GM21576 (cell line): ENCODE measurements at regions not wholly inside any gene's neighbourhood (a gene's known extent, or its start where the extent isn't known, plus 50 kb on each side); places are given as distances from the start of the nearest gene placed in this dataset.

Experiments used
- ATAC-seq: cut with Tn5 transposase; IDR thresholded peaks from one replicate; pipeline ENCODE4 v1.9.1; 2021; ENCODE audit warnings: mild to moderate bottlenecking, moderate library complexity; ENCODE audit not compliant: unreplicated experiment

DNA sequence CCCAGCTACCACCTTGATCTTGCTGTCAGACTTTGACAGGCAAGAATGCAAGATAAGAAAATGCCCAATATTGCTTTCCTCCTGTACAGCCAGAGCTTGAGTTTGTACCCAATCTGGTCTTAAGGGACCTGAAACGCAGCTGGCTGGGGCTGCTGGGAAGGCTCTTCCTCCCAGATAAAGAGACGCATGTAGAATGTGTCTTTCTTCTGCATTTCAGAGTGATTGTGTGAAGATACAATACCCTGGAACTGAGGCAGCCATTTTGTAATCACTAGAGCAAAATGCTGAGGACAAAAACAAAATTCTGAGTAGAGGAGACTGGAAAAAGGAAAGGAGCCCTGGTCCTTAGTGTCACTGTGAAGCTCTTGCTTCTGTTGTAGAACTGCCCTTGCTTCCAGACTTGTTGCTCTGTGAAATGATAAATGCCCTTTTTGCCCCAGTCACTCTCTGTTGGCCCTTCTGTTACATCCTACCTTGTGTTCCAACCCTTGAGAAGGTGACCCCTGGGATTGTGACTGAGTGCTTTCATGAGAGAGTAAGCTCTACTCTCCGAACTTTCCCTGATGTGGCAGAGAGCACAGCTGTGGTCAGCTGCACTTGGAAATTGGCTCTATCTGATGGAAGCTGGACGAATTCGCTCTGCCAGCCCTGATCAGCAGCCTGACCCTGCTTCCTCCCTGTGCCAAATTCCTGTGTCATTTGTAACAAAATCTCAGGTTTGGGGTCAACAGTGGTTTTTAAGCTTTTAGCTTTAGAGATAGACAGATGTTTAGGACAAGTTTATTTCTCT, 137.4 kb upstream of the RBMS1 start:
- no peak for ATAC-seq

GRCh38 chr2:160632084-160632975, 138.7 kb upstream of the RBMS1 start:
- ATAC-seq = no peak

DNA sequence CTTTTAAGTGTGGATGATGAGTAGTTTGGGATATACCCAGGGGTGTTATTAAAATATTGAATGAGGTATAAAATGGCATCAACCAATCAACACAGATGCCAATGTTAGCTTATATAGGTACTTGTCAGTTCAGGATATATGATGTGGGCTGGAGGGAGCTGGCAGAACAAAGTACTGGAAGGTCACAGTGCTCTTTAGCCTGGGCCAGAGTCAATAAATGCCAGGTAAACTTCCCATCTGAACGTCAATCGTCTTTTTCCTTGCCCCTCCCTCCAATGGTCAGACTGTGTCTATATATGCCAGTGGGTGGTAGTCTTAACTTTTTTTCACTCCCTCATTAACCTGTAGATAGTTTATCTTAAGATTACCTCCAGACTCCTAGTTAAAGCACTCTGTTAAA, 140.8 kb upstream of the RBMS1 start:
- no peak for ATAC-seq

- ATAC-seq = no peak
Measured at GRCh38 chr2:160635488-160635887, 141.9 kb upstream of the RBMS1 start.

DNA sequence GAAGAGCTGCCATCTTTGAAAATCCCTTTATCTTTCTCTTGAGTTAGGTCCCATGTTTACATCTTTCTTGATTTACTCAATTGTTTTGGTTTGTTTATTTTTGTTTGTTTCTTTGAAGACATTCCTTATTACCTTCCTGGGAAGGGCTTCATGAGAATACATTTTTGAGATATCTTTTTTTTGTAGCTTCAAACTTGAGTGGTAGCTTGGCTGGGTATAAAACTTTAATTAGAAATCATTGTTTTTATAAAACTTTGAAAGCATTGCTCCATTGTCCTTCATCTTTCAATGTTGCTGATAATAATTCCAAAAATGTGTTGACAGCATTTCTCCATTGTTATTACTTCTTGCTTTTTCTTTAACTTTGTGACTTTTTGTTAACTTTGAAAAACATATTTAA, 145.9 kb upstream of the RBMS1 start:
- ATAC-seq = no peak

DNA sequence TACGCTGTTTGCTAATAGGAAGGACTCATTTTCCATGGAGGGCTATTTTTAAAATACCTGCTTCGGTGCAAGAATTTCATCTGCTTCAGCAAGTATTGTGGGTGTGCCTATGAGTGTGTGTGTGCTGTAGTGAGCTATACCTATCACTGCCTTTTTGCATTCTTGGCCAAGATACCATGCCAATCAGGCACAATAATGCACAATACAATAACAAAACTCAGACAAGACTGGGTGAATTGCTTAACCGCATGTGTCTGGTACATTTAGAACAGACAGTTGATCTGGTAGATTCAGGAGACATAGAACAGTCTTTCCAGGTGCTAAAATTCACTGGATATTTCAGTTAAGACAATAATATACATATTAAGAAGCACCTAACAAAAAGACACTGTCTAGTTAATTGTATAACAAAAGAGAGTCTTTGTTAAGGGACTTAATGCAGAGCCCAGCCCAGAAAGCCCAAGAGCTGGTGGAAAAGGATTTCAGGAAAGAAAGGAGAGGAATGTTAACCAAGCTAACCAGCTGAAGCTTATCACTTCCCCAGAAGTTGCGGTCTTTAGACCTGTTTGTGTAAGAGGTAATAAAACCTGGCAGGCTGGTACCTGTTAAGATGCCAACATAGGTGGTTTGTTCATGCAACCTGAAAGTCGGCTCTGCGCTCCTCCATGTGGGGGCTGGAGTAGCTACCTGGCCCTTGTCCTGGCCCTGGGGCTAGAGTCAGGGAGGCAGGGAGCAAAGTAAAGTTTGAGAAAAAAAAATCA, 153.3 kb upstream of the RBMS1 start:
- no peak for ATAC-seq

DNA sequence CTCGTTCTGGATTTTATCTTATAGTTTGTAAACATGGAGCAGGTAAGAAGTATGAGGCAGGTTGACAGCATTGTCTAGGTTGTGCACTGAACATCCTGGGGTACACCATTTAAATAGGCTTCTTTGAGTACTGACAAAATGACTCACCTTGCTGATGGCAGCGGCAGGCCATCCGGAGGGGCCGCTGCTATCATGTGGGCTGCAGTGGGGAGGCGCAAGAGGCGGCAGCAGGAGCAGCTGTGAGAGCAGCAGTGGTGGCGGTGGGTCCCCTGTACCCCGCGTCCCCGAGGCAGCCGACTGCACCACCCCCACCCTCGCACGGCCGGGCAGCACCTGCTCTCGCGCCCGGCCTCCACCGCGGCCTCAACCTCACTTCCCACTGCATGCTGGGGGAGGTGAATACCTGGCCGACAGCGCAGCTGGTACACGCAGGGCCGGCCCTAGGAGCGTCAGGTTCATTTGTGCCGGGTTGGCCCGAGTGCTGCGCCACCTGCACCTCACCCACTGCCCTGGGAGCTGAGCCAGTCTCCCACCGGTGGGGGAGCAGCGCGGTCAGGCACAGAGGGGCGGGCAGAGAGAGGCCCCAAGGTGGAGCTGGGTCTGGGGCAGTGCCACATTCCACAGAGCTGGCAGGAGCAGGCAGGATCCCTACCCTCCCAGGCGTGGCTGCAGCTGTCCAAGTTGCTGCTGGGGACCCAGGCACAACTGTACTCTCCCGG, 154.5 kb upstream of the RBMS1 start:
- ATAC-seq = no peak

DNA sequence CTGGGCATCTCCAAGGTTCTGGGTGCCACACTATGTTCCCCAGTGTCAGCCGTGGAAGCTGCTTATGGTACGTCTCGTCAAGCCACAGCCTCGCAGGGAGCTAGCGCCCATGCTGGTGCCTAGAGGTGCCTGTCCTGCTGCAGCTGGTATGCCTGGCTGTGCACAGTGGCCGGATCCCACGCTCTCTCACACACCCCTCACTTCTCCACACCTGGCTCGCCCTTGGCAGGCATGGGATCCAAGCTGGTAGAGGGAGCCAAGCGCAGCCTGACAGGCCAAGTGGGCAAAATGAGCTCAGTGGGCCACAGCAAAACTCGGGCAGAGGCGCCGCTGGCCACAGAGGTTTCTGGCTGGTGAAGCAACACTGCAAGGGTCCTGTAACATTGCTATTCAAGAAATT, 156.1 kb upstream of the RBMS1 start:
- ATAC-seq = no peak

DNA sequence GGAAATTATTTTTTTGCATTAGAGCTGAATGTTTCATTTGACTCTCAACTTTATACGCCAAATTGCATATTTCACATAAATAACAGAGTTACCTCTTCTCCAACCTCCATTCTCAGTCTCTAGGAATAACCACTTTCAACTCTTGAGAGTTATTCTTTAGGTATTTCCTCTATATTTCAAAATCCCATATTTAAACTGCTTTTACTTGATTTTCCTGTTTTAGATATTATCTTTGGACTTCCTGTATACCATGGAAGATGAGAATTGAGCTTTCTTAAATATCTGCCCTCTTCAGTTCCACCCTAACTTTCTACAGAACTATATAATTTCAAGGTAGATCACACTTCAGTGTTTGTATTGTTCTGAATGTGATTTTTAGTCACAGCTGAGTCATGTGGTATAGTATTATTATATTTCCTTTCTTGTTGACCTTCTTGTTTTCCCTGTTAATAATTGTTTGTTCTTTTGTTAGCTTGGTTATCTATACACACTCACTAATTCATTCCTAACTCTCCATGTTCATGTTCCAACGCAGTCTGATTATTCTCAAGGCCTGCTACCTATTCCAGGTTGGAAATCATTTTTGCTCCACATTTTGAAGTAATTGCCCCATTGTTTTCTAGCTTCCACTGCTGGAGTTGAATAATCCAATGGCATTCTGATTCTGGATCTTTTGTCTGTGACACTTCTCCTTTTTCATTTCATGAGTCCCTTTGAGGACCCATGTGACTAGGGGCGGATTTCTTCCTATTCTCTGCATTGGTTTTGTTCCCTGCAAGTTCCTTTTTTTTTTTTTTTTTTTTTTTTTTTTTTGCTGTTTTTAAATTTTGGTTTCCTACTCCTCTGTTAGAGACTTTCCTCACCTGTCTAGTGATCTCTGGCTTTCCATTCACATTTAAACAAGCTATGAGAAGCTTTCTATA, 156.8 kb upstream of the RBMS1 start:
- no peak for ATAC-seq

DNA sequence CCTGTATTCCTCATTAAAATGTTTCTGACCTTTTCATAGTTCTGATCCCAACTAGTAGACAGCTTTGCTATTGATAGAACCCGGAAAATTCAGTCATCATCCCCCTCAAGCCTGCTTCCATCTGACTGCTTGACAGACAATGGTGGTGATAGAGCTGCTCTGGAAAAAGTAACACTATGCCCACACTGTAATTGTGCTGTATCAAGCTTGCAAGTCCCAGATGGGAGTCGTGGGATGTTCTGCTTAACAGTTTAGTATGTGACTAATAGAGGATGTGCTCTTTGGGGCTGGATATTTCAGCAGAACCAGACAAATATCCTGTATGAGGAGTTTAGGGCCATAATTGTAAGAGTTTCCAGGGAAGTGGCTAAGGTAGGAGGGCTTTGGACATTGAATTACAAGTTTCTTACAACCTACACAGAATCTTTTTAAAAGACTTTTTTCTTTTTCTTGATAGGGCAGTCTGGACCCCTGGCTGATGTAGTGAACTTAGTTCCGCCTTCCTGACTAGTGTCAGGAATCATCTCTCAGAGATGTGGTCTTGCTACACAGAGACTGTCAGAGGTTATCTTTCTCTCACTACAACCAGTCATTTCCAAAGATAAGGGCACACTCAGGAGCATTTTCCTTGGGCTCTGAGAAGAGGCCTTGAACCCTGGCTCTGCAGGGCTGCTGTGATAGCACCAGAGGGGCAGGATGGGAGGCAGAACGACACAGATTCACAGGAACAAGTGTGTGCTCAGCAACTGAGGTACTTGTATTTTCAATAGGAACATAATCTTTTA, 158.0 kb upstream of the RBMS1 start:
- no peak for ATAC-seq

DNA sequence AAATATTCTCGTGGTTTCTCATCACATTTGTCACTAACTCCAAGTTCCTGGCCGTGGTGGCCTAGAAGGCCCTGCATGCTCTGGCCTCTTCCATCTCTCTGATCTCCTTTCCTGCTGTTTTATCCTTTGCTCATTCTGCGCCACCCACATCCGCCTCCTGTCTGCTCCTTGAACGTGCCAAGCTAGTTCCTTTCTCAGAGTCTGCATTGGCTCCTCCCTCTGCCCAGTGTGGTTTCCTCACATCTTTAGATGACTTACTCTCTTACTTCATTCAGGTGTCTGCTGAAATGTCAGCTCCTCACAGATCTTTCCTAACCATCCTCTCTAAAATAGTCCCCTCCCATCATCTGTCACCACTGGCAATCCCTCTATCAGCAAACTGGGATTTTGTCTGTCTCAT, 158.6 kb upstream of the RBMS1 start:
- no peak for ATAC-seq

DNA sequence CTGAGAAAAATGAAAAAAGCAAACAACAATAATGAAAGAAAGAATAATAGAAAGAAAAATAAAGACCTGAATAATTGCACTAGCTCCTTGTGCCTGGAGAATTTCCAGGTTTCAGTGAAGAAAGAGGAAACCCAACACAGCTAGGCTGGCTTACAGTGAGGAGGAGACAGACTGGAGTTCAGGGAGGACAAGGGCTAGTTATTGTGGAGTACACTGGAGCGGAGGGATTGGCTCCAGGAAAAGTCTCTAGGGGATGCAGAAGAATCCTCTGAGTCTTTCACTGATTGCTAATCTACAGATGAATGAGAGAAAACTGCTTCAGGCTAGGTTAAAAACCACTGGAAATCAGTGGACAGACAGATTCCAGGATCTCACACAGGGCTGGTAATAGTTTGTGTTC, 163.6 kb upstream of the RBMS1 start:
- no peak for ATAC-seq

DNA sequence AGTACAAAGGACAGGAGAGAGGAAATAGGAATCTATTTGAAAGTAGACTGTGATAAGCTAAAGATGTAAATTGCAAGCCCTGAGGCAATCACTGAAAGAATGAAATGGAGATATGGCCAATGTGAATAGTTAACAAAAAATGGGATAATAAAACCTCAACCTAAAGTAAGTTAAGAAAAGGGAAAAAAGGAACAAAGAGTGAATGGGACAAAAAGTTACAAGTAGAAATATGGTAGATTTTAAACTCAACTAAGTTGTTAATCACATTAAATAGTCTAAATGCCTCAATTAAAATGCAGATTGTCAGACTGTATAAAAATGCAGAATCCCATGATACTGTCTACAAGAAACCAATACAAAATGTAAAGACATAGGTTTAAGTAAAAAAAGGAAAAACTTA, 165.2 kb upstream of the RBMS1 start:
- no peak for ATAC-seq

GRCh38 chr2:160660741-160661140, 167.1 kb upstream of the RBMS1 start:
- ATAC-seq = no peak

- ATAC-seq = no peak
Measured at GRCh38 chr2:160664603-160665140, 171.1 kb upstream of the RBMS1 start.

DNA sequence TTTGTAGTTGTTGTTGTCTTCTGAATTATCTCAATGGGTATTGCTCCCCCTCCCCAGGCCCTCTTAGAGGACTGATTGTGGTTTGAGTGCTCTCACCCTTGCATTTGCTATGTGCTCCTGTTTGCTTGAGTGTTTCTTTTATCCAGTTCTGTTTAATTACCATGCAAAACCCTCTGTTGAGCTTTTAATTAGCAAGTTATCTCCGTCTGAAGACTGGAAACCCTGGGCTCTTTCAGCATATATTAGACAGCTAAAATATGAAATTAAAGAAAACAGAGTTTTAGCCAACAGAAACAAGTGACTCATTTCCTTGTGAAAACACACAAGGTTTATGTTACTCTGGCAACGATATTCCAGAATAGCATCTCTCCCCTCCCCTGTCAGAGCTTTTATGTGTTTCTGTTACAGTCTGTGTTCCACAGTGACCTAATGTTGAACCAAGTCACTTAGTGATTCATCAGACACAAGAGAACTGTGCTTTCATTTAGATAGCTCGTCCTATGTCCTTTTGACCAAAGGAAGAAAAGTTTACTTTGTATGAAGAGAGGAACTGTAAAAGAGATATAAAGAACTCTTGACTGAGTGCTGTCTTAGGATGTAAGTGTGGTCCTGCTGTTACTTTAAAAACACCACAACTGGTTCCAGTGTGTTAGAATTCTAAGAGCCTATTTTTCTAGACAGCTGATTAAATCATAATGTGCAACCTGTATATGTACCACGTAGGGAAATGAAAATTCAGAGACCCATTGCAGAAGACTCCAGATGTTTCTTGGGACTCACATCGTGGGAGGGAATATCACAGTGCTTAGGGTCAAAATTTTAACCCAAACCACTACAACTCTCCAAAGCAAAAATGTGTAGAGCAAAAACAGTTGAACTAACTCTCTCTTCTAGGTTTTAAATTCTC, 172.8 kb upstream of the RBMS1 start:
- peak; percentile 78 for ATAC-seq

DNA sequence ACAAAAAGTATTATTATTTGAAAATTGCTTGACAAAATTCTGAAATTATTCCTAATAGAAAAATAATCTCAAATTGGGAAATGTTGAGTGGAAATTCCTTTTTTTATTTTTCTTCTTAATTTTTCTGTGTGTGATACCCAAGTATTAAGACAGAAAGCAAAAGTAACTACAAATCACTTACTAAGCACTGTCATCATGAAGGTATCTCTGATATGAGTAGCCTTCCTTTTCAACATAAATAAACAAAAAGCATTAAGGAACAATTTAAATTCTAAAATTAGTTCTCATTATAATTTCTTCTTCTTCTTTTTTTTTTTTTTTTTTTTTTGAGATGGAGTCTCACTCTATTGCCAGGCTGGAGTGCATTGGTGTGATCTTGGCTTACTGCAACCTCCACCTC, 174.2 kb upstream of the RBMS1 start:
- ATAC-seq = no peak

DNA sequence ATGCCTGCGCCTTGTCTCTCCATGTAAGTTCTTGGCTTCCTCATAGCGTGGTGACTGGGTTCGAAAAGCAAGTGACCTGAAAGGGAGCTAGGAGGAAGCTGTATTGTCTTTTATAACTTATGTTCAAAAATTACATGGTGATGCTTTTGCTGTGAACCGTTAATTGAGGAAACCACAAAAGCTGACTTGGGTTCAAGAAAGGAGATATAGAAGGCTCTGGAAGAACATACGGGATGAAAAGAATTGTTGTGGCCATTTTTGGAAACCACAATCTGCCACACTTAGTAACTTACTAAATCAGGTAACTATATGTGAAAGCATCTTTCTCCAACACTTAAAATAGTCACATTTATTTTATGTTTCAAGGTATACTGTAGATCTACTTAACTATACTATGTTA, 177.0 kb upstream of the RBMS1 start:
- no peak for ATAC-seq
